ENCODE measurements at regions not wholly inside any gene's neighbourhood (a gene's known extent, or its start where the extent isn't known, plus 50 kb on each side); places are given as distances from the start of the nearest gene placed in this dataset.

DNA sequence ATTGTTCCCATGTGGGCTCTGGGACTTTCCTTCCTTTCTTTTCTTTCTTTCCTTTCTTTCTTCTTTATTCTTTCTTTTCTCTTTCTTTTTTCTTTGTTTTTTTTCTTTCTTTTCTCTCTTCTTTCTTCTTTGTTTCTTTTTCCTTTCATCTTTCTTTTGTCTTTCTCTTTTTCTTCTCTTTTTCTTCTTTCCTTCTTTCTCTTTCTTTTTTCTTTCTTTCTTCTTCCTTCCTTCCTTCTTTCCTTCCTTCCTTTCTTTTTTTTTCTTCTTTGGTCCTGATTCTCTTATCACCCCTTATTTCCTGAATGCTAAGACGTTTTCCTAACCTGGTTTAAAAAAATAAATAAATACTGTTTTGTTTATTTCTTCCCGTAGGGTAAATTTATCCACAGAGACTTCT lies 93.2 kb downstream of the CRLF2 start:
- no peak for TF ChIP-seq CTCF (IDR thresholded peaks at IDR 0.05)
- TF ChIP-seq POLR2AphosphoS5 (IDR thresholded peaks at IDR 0.05), result no peak
- TF ChIP-seq POLR2A (IDR thresholded peaks at IDR 0.05), result no peak

All from breast epithelium (tissue), 3 donors.